Stomach (tissue), 8 donors: ENCODE measurements at regions not wholly inside any gene's neighbourhood (a gene's known extent, or its start where the extent isn't known, plus 50 kb on each side); places are given as distances from the start of the nearest gene placed in this dataset.

Source experiments
- DNase-seq, 2 donors: peaks; one replicate each; pipeline versions ENCODE4 v3.0.0 to v3.0.0-alpha.2; 2013 to 2019
- H3K27ac ChIP-seq, 5 donors: fragments of 200-600 bp in 4 of 5; sonication (generic) in 4 of 5; one replicate each; pipeline ENCODE4 v1.5.1; 2013 to 2019; ENCODE audit warnings: mild to moderate bottlenecking in 1 of 5, moderate library complexity in 1 of 5
- H3K27me3 ChIP-seq, 3 donors: fragments of 200-600 bp; sonication (generic); one replicate each; pipeline ENCODE4 v1.5.1; 2017 to 2019; ENCODE audit warnings: mixed run types in 1 of 3
- H3K36me3 ChIP-seq, 4 donors: fragments of 200-600 bp; sonication (generic); 1 replicate in 3 of 4; 2 replicates in 1 of 4; pipeline ENCODE4 v1.5.1; 2016 to 2019
- H3K4me1 ChIP-seq, 4 donors: fragments of 200-600 bp; sonication (generic); one replicate each; pipeline ENCODE4 v1.5.1; 2016 to 2019
- H3K4me3 ChIP-seq, 4 donors: fragments of 200-600 bp; sonication (generic) in 3 of 4; one replicate each; pipeline ENCODE4 v1.5.1; 2016 to 2019; ENCODE audit warnings: mild to moderate bottlenecking in 1 of 4
- H3K9me3 ChIP-seq, 4 donors: fragments of 200-600 bp; sonication (generic); one replicate each; pipeline ENCODE4 v1.5.1; 2016 to 2019
- CTCF ChIP-seq, 7 experiments: fragments of 450-650 bp in 4 of 7; fragments of 200-600 bp in 3 of 7; sonication (generic) in 3 of 7; IDR thresholded peaks; one replicate each; pipeline ENCODE4 v1.5.1; 2016 to 2019; ENCODE audit warnings: antibody characterized with exemption in 7 of 7, control low read depth in 2 of 7, mild to moderate bottlenecking in 1 of 7
- EP300 ChIP-seq: sonication (generic); formaldehyde crosslinking; IDR thresholded peaks from one replicate; pipeline ENCODE4 v1.6.1; 2017; ENCODE audit warnings: antibody characterized with exemption
- POLR2A ChIP-seq, 4 donors: fragments of 450-650 bp; IDR thresholded peaks; one replicate each; pipeline ENCODE4 v1.6.1; 2016; ENCODE audit warnings: antibody characterized with exemption in 4 of 4, control low read depth in 2 of 4, mild to moderate bottlenecking in 1 of 4, moderate library complexity in 1 of 4
- POLR2AphosphoS5 ChIP-seq, 3 donors: sonication (generic); formaldehyde crosslinking; IDR thresholded peaks; one replicate each; pipeline ENCODE4 v1.6.1; 2016; ENCODE audit warnings: antibody characterized with exemption in 3 of 3
- WGBS, 5 donors: extraction: QIAGEN DNeasy Blood & Tissue Kit in 3 of 5; methylation state at CpG; one replicate each; pipeline versions ENCODE4 v1.1.5 to v1.1.7; 2013 to 2018; 5-methylcytosine and 5-hydroxymethylcytosine counted together
- intact Hi-C: fragments of 100-400 bp; cut with DNase I; formaldehyde crosslinking; loops from one replicate; pipeline ENCODE4 v1.15.1; 2023; ENCODE audit warnings: low total_unique reads
- donor health status: healthy with polysubstance abuse.
- donor health status: Bipolar disorder and iron deficiency.
- donor health status: healthy.

GRCh38 chr12:97394657-97395056 lies 67.9 kb upstream of the RMST start:
- TF ChIP-seq CTCF (IDR thresholded peaks at IDR 0.05) (no peak), POLR2AphosphoS5 (IDR thresholded peaks at IDR 0.05) (no peak), POLR2A (IDR thresholded peaks at IDR 0.05) (no peak), EP300 (no peak)

GRCh38 chr12:97397008-97397407 lies 65.6 kb upstream of the RMST start:
- no peak overlapping the region for H3K27ac ChIP-seq
- intact Hi-C loops = no loop called here
- H3K9me3 ChIP-seq = no peaks in the 10 kb centered on the region
- no peaks in the 10 kb centered on the region for H3K27me3 ChIP-seq
- H3K4me3 ChIP-seq = no peak overlapping the region
- DNase-seq = no peak
- no peaks in the 10 kb centered on the region for H3K4me1 ChIP-seq
- H3K36me3 ChIP-seq = no peaks in the 10 kb centered on the region
- WGBS, 5 donors = 31 to 53% (median 40%) methylated on average over 4 of the region's 4 CpGs
- TF ChIP-seq EP300 (no peak), CTCF (IDR thresholded peaks at IDR 0.05) (no peak), POLR2AphosphoS5 (IDR thresholded peaks at IDR 0.05) (no peak), POLR2A (IDR thresholded peaks at IDR 0.05) (no peak)

More at GRCh38 chr12:97394657-97395056, 67.9 kb upstream of the RMST start:
- Histone ChIP-seq H3K4me1 (no peaks in the 10 kb centered on the region), H3K4me3 (no peak overlapping the region), H3K27ac (no peak overlapping the region), H3K36me3 (no peaks in the 10 kb centered on the region), H3K9me3 (no peaks in the 10 kb centered on the region), H3K27me3 (no peaks in the 10 kb centered on the region)
- DNase-seq = no peak
- intact Hi-C loops = no loop called here
- 75 to 86% (median 83%) methylated on average over 3 of the region's 3 CpGs for WGBS, 5 donors

- no peak for DNase-seq
Measured at GRCh38 chr12:97398704-97399103, 63.9 kb upstream of the RMST start.

GRCh38 chr12:97404093-97404492 lies 58.5 kb upstream of the RMST start:
- Histone ChIP-seq H3K36me3 (no peaks in the 10 kb centered on the region), H3K4me3 (no peak overlapping the region), H3K27me3 (no peaks in the 10 kb centered on the region), H3K4me1 (no peaks in the 10 kb centered on the region), H3K9me3 (no peaks in the 10 kb centered on the region), H3K27ac (no peak overlapping the region)
- no peak for DNase-seq
- TF ChIP-seq EP300 (no peak), CTCF (IDR thresholded peaks at IDR 0.05) (no peak), POLR2AphosphoS5 (IDR thresholded peaks at IDR 0.05) (no peak), POLR2A (IDR thresholded peaks at IDR 0.05) (no peak)
- intact Hi-C loops = no loop called here
- WGBS, 5 donors = 50 to 60% (median 57%) methylated on average over 1 of the region's 1 CpG

More at GRCh38 chr12:97398704-97399103, 63.9 kb upstream of the RMST start:
- no peaks in the 10 kb centered on the region for H3K36me3 ChIP-seq
- no peak for TF ChIP-seq EP300
- intact Hi-C loops = no loop called here
- no peaks in the 10 kb centered on the region for H3K9me3 ChIP-seq
- no peaks in the 10 kb centered on the region for H3K27me3 ChIP-seq
- no peak overlapping the region for H3K4me3 ChIP-seq
- WGBS, 5 donors = 59 to 69% (median 67%) methylated on average over 4 of the region's 4 CpGs
- no peaks in the 10 kb centered on the region for H3K4me1 ChIP-seq
- H3K27ac ChIP-seq = no peak overlapping the region

- Histone ChIP-seq H3K36me3 (no peaks in the 10 kb centered on the region), H3K4me3 (no peak overlapping the region), H3K27me3 (no peaks in the 10 kb centered on the region), H3K9me3 (no peaks in the 10 kb centered on the region), H3K4me1 (no peaks in the 10 kb centered on the region), H3K27ac (no peak overlapping the region)
- DNase-seq = peak; percentile 32 to 72
- intact Hi-C loops = no loop called here
- TF ChIP-seq CTCF (IDR thresholded peaks at IDR 0.05) = peak in 5 of 7 experiments; percentile 48 to 78 (median 58)
- TF ChIP-seq EP300 = no peak
- WGBS, 5 donors = 3 to 17% (median 8%) methylated on average over 2 of the region's 2 CpGs
Measured at GRCh38 chr12:97404543-97404942, 58.1 kb upstream of the RMST start.
